ENCODE measurements at regions not wholly inside any gene's neighbourhood (a gene's known extent, or its start where the extent isn't known, plus 50 kb on each side); places are given as distances from the start of the nearest gene placed in this dataset.
"Not testable (repeated sequence)": the region's sequence is repeated elsewhere in the genome, so short reads cannot be mapped to it uniquely, and the experiment has no call there.

GRCh38 chr1:178603926-178604325, 91.0 kb downstream of the TEX35 start:
- in situ Hi-C loops (cut with MboI; ENCODE audit: low sequenced_read_pairs in 4 of 4), result no loop called here
- TF ChIP-seq CTCF (IDR thresholded peaks at IDR 0.05 in 4 of 5, conservative IDR thresholded peaks at IDR 0.05 in 1 of 5) (no peak), POLR2A (IDR thresholded peaks at IDR 0.05) (no peak)
- DNase-seq (no peak), ATAC-seq (no peak)
- Histone ChIP-seq H3K36me3 (no peaks in the 10 kb centered on the region), H3K4me1 (no peaks in the 10 kb centered on the region), H3K27me3 (no peaks in the 10 kb centered on the region), H3K4me3 (no peak overlapping the region), H3K9me3 (no peaks in the 10 kb centered on the region), H3K27ac (no peak overlapping the region)
- intact Hi-C loops (cut with DNase I; ENCODE audit: low total_unique reads), result no loop called here

- H3K27ac ChIP-seq, result no peak overlapping the region
- H3K27me3 ChIP-seq, result no peaks in the 10 kb centered on the region
- TF ChIP-seq POLR2A (IDR thresholded peaks at IDR 0.05), result no peak
- TF ChIP-seq CTCF (IDR thresholded peaks at IDR 0.05 in 4 of 5, conservative IDR thresholded peaks at IDR 0.05 in 1 of 5), result no peak
- H3K36me3 ChIP-seq, result no peaks in the 10 kb centered on the region
- no peak for DNase-seq
- no peak for ATAC-seq
- intact Hi-C loops (cut with DNase I; ENCODE audit: low total_unique reads) (no loop called here), in situ Hi-C loops (cut with MboI; ENCODE audit: low sequenced_read_pairs in 4 of 4) (no loop called here)
- H3K9me3 ChIP-seq, result no peaks in the 10 kb centered on the region
- H3K4me3 ChIP-seq, result no peak overlapping the region
- no peaks in the 10 kb centered on the region for H3K4me1 ChIP-seq
These were observed 93.9 kb downstream of the TEX35 start for GRCh38 chr1:178606839-178607238.

GRCh38 chr1:178607718-178608408, 95.0 kb downstream of the TEX35 start:
- no peak for ATAC-seq
- H3K36me3 ChIP-seq, result no peaks in the 10 kb centered on the region
- no peak for DNase-seq
- H3K4me1 ChIP-seq, result no peaks in the 10 kb centered on the region
- H3K27ac ChIP-seq, result no peak overlapping the region
- H3K4me3 ChIP-seq, result no peak overlapping the region
- H3K9me3 ChIP-seq, result no peaks in the 10 kb centered on the region
- no peaks in the 10 kb centered on the region for H3K27me3 ChIP-seq
- TF ChIP-seq CTCF (IDR thresholded peaks at IDR 0.05 in 4 of 5, conservative IDR thresholded peaks at IDR 0.05 in 1 of 5) (no peak), POLR2A (IDR thresholded peaks at IDR 0.05) (no peak)
- in situ Hi-C loops (cut with MboI; ENCODE audit: low sequenced_read_pairs in 4 of 4) (no loop called here), intact Hi-C loops (cut with DNase I; ENCODE audit: low total_unique reads) (no loop called here)

- no peak overlapping the region for H3K27ac ChIP-seq
- no peak for DNase-seq
- H3K4me3 ChIP-seq, result no peak overlapping the region
- in situ Hi-C loops (cut with MboI; ENCODE audit: low sequenced_read_pairs in 4 of 4), result no loop called here
- no peaks in the 10 kb centered on the region for H3K36me3 ChIP-seq
- intact Hi-C loops (cut with DNase I; ENCODE audit: low total_unique reads), result no loop called here
- TF ChIP-seq POLR2A (IDR thresholded peaks at IDR 0.05) (no peak), CTCF (IDR thresholded peaks at IDR 0.05 in 4 of 5, conservative IDR thresholded peaks at IDR 0.05 in 1 of 5) (no peak)
- H3K9me3 ChIP-seq, result no peaks in the 10 kb centered on the region
- no peak for ATAC-seq
- H3K4me1 ChIP-seq, result no peaks in the 10 kb centered on the region
- no peaks in the 10 kb centered on the region for H3K27me3 ChIP-seq
These were observed 96.1 kb downstream of the TEX35 start for GRCh38 chr1:178609015-178609414.

- intact Hi-C loops (cut with DNase I; ENCODE audit: low total_unique reads); in situ Hi-C loops (cut with MboI; ENCODE audit: low sequenced_read_pairs in 4 of 4); H3K4me3 ChIP-seq; H3K4me1 ChIP-seq; DNase-seq; H3K9me3 ChIP-seq; H3K36me3 ChIP-seq; H3K27me3 ChIP-seq; ATAC-seq; H3K27ac ChIP-seq: not testable (repeated sequence)
These were observed 97.9 kb downstream of the TEX35 start for GRCh38 chr1:178610690-178611410.

Data from gastrocnemius medialis (tissue), 4 donors.